HG03095 (cell line): ENCODE measurements at regions not wholly inside any gene's neighbourhood (a gene's known extent, or its start where the extent isn't known, plus 50 kb on each side); places are given as distances from the start of the nearest gene placed in this dataset.
"Not testable (repeated sequence)": the region's sequence is repeated elsewhere in the genome, so short reads cannot be mapped to it uniquely, and the experiment has no call there.

Experiments
- ATAC-seq: cut with Tn5 transposase; IDR thresholded peaks from one replicate; pipeline ENCODE4 v1.9.1; 2021; ENCODE audit warnings: moderate library complexity; ENCODE audit not compliant: unreplicated experiment

- no peak for ATAC-seq
These were observed 102.5 kb downstream of the SPRY4 start for GRCh38 chr5:142222225-142222865.

GRCh38 chr5:142221091-142221860, 103.5 kb downstream of the SPRY4 start:
- no peak for ATAC-seq

- no peak for ATAC-seq
These were observed 105.7 kb downstream of the SPRY4 start for GRCh38 chr5:142219146-142219545.

GRCh38 chr5:142216931-142217330, 107.9 kb downstream of the SPRY4 start:
- no peak for ATAC-seq

- ATAC-seq, result no peak
These were observed 107.5 kb downstream of the NDFIP1 start for GRCh38 chr5:142215915-142216681.

- no peak for ATAC-seq
These were observed 104.5 kb downstream of the NDFIP1 start for GRCh38 chr5:142213077-142213476.

GRCh38 chr5:142211918-142212317, 103.3 kb downstream of the NDFIP1 start:
- no peak for ATAC-seq

- ATAC-seq, result no peak
These were observed 102.4 kb downstream of the NDFIP1 start for GRCh38 chr5:142210864-142211412.

GRCh38 chr5:142210011-142210410, 101.4 kb downstream of the NDFIP1 start:
- ATAC-seq, result no peak

GRCh38 chr5:142208777-142209312, 100.3 kb downstream of the NDFIP1 start:
- no peak for ATAC-seq

- ATAC-seq, result not testable (repeated sequence)
These were observed 99.7 kb downstream of the NDFIP1 start for GRCh38 chr5:142208244-142208643.

GRCh38 chr5:142206801-142207200, 98.2 kb downstream of the NDFIP1 start:
- ATAC-seq, result no peak

- no peak for ATAC-seq
These were observed 95.6 kb downstream of the NDFIP1 start for GRCh38 chr5:142204219-142204618.
